Neural progenitor cell (in vitro differentiated cells): ENCODE measurements at regions not wholly inside any gene's neighbourhood (a gene's known extent, or its start where the extent isn't known, plus 50 kb on each side); places are given as distances from the start of the nearest gene placed in this dataset.

Source experiments
- CTCF ChIP-seq: fragments of 200-600 bp; sonication (generic); IDR thresholded peaks from 2 replicates; pipeline ENCODE4 v1.5.1; 2017; ENCODE audit warnings: antibody characterized with exemption, mild to moderate bottlenecking
- EZH2 ChIP-seq: fragments of 200-600 bp; sonication (generic); IDR thresholded peaks from 2 replicates; pipeline ENCODE4 v1.6.1; 2017; ENCODE audit warnings: antibody characterized with exemption, mild to moderate bottlenecking, moderate library complexity

- TF ChIP-seq CTCF: no peak
- no peak for TF ChIP-seq EZH2
Measured at GRCh38 chr9:119500072-119500771, 131.0 kb upstream of the BRINP1 start.
